HPDE6-E6E7 (cell line): ENCODE measurements at regions not wholly inside any gene's neighbourhood (a gene's known extent, or its start where the extent isn't known, plus 50 kb on each side); places are given as distances from the start of the nearest gene placed in this dataset.

Experiments
- DNase-seq: peaks from one replicate; pipeline ENCODE4 v3.0.0; 2011; ENCODE audit warnings: missing footprints; ENCODE audit errors: extremely low spot score

GRCh38 chr2:157149270-157149669 is 108.2 kb upstream of the GALNT5 start:
- DNase-seq: no peak

GRCh38 chr2:157150747-157151146 is 106.8 kb upstream of the GALNT5 start:
- peak; percentile 34 for DNase-seq

GRCh38 chr2:157152362-157152761 is 105.1 kb upstream of the GALNT5 start:
- DNase-seq: no peak

GRCh38 chr2:157155992-157156391 is 101.5 kb upstream of the GALNT5 start:
- no peak for DNase-seq

- DNase-seq: no peak
These were observed 99.4 kb upstream of the GALNT5 start for GRCh38 chr2:157158111-157158510.

GRCh38 chr2:157159221-157159934 is 98.1 kb upstream of the GALNT5 start:
- DNase-seq: no peak

- DNase-seq: no peak
These were observed 97.4 kb upstream of the GALNT5 start for GRCh38 chr2:157160111-157160510.

GRCh38 chr2:157164370-157164769 is 93.1 kb upstream of the GALNT5 start:
- DNase-seq: no peak

- DNase-seq: no peak
These were observed 92.6 kb upstream of the GALNT5 start for GRCh38 chr2:157164891-157165290.

GRCh38 chr2:157168501-157168900 is 89.0 kb upstream of the GALNT5 start:
- no peak for DNase-seq

- DNase-seq: no peak
These were observed 87.6 kb upstream of the GALNT5 start for GRCh38 chr2:157169889-157170288.

GRCh38 chr2:157170299-157170698 is 87.2 kb upstream of the GALNT5 start:
- no peak for DNase-seq

GRCh38 chr2:157172239-157172638 is 85.3 kb upstream of the GALNT5 start:
- no peak for DNase-seq

- no peak for DNase-seq
These were observed 84.5 kb upstream of the GALNT5 start for GRCh38 chr2:157172866-157173578.

- peak; percentile 48 for DNase-seq
These were observed 83.7 kb upstream of the GALNT5 start for GRCh38 chr2:157173740-157174184.

GRCh38 chr2:157174321-157174720 is 83.2 kb upstream of the GALNT5 start:
- DNase-seq: no peak

- DNase-seq: no peak
These were observed 80.9 kb upstream of the GALNT5 start for GRCh38 chr2:157176602-157177001.

- DNase-seq: no peak
These were observed 78.6 kb upstream of the GALNT5 start for GRCh38 chr2:157178874-157179273.

- no peak for DNase-seq
These were observed 78.0 kb upstream of the GALNT5 start for GRCh38 chr2:157179324-157180105.

GRCh38 chr2:157180359-157180758 is 77.1 kb upstream of the GALNT5 start:
- no peak for DNase-seq

GRCh38 chr2:157181234-157181633 is 76.3 kb upstream of the GALNT5 start:
- DNase-seq: no peak

GRCh38 chr2:157182204-157182709 is 75.2 kb upstream of the GALNT5 start:
- DNase-seq: no peak
